Neural cell (in vitro differentiated cells): ENCODE measurements at regions not wholly inside any gene's neighbourhood (a gene's known extent, or its start where the extent isn't known, plus 50 kb on each side); places are given as distances from the start of the nearest gene placed in this dataset.

Experiments used
- H2AFZ ChIP-seq: fragments of 200-600, 300-800 bp; sonication (generic), shearing (Covaris generic); 2 replicates; pipeline ENCODE4 v1.6.0; 2014; ENCODE audit warnings: low read depth, mild to moderate bottlenecking, antibody characterized with exemption, low read length, moderate library complexity
- H3F3A ChIP-seq: fragments of 200-600 bp; shearing (Covaris generic); 2 replicates; pipeline ENCODE4 v1.6.1; 2016; ENCODE audit warnings: mild to moderate bottlenecking, moderate library complexity, mixed read lengths, antibody characterized with exemption, low read length; ENCODE audit not compliant: insufficient read depth, poor library complexity, severe bottlenecking
- H3K27ac ChIP-seq: fragments of 200-600, 300-800 bp; sonication (generic), shearing (Covaris generic); 2 replicates; pipeline ENCODE4 v1.5.1; 2014; ENCODE audit warnings: mild to moderate bottlenecking, low read length, moderate library complexity
- H3K27me3 ChIP-seq: fragments of 300-800, 200-600 bp; sonication (generic), shearing (Covaris generic); 2 replicates; pipeline ENCODE4 v1.6.0; 2014; ENCODE audit warnings: mild to moderate bottlenecking, low read depth, low read length, moderate library complexity; ENCODE audit not compliant: insufficient read depth
- H3K36me3 ChIP-seq: fragments of 300-800, 200-600 bp; sonication (generic), shearing (Covaris generic); 2 replicates; pipeline ENCODE4 v1.5.1; 2014; ENCODE audit warnings: mild to moderate bottlenecking, antibody characterized with exemption, low read length, moderate library complexity; ENCODE audit not compliant: insufficient read depth
- H3K4me2 ChIP-seq: fragments of 300-800, 200-600 bp; sonication (generic), shearing (Covaris generic); 2 replicates; pipeline ENCODE4 v1.6.0; 2014; ENCODE audit warnings: mild to moderate bottlenecking, low read length
- H3K4me3 ChIP-seq: fragments of 300-800, 200-600 bp; sonication (generic), shearing (Covaris generic); 2 replicates; pipeline ENCODE4 v1.5.1; 2014; ENCODE audit warnings: mild to moderate bottlenecking, low read length, moderate library complexity
- H3K79me2 ChIP-seq: fragments of 200-600 bp; shearing (Covaris generic); replicated peaks from 2 replicates; pipeline ENCODE4 v1.6.0; 2014; ENCODE audit warnings: mild to moderate bottlenecking, low read length, moderate library complexity; ENCODE audit not compliant: insufficient read depth
- H3K9ac ChIP-seq: fragments of 300-800, 200-600 bp; sonication (generic), shearing (Covaris generic); 2 replicates; pipeline ENCODE4 v1.6.1; 2016; ENCODE audit warnings: mild to moderate bottlenecking, low read length, mixed read lengths
- H3K9me2 ChIP-seq: fragments of 200-600 bp; shearing (Covaris generic); 2 replicates; pipeline ENCODE4 v1.6.1; 2016; ENCODE audit warnings: mild to moderate bottlenecking, low read length, mixed read lengths; ENCODE audit not compliant: insufficient read depth
- H3K9me3 ChIP-seq: fragments of 200-600, 300-800 bp; sonication (generic), shearing (Covaris generic); 2 replicates; pipeline ENCODE4 v1.6.1; 2016; ENCODE audit warnings: mild to moderate bottlenecking, mixed run types, low read length, moderate library complexity, mixed read lengths
- H4K20me1 ChIP-seq: fragments of 200-600 bp; shearing (Covaris generic); 2 replicates; pipeline ENCODE4 v1.6.1; 2016; ENCODE audit warnings: mild to moderate bottlenecking, mixed run types; ENCODE audit not compliant: insufficient read depth
- CTCF ChIP-seq: fragments of 450-650 bp; IDR thresholded peaks from 2 replicates; pipeline ENCODE4 v1.5.1; 2014; ENCODE audit warnings: antibody characterized with exemption, mild to moderate bottlenecking, moderate library complexity; ENCODE audit not compliant: poor library complexity, severe bottlenecking
- EP300 ChIP-seq: fragments of 450-650 bp; conservative IDR thresholded peaks from 2 replicates; pipeline ENCODE4 v1.6.1; 2014; ENCODE audit warnings: antibody characterized with exemption, mild to moderate bottlenecking, moderate library complexity; ENCODE audit not compliant: poor library complexity, severe bottlenecking
- EZH2 ChIP-seq: fragments of 200-600, 300-800 bp; shearing (Covaris generic), sonication (generic); IDR thresholded peaks from 2 replicates; pipeline ENCODE4 v1.6.1; 2014; ENCODE audit warnings: antibody characterized with exemption, low read length, borderline replicate concordance, mild to moderate bottlenecking; ENCODE audit not compliant: insufficient read depth, poor library complexity, severe bottlenecking
- MXI1 ChIP-seq: fragments of 450-650 bp; conservative IDR thresholded peaks from 2 replicates; pipeline ENCODE4 v1.6.1; 2014; ENCODE audit warnings: antibody characterized with exemption, mild to moderate bottlenecking; ENCODE audit not compliant: poor library complexity, severe bottlenecking
- POLR2AphosphoS5 ChIP-seq: IDR thresholded peaks from 2 replicates; pipeline ENCODE4 v1.6.1; 2012
- RAD21 ChIP-seq: fragments of 450-650 bp; conservative IDR thresholded peaks from 2 replicates; pipeline ENCODE4 v1.6.1; 2014; ENCODE audit warnings: antibody characterized with exemption, mild to moderate bottlenecking, moderate library complexity
- REST ChIP-seq: IDR thresholded peaks from 2 replicates; pipeline ENCODE4 v1.6.1; 2012; ENCODE audit warnings: borderline replicate concordance
- SMC3 ChIP-seq: fragments of 450-650 bp; conservative IDR thresholded peaks from 2 replicates; pipeline ENCODE4 v1.6.1; 2014; ENCODE audit warnings: antibody characterized with exemption, mild to moderate bottlenecking, moderate library complexity; ENCODE audit not compliant: poor library complexity
- TAF1 ChIP-seq: IDR thresholded peaks from 2 replicates; pipeline ENCODE4 v1.6.1; 2012; ENCODE audit warnings: low read depth

- H3K9me3 ChIP-seq: no peaks in the 10 kb centered on the region
- H3K27ac ChIP-seq: peak overlapping the region; percentile 38
- H3K4me2 ChIP-seq: no peak overlapping the region
- no peaks in the 10 kb centered on the region for H3F3A ChIP-seq
- no peak for TF ChIP-seq TAF1
- H4K20me1 ChIP-seq: no peaks in the 10 kb centered on the region
- H3K9ac ChIP-seq: no peak overlapping the region
- H3K9me2 ChIP-seq: no peaks in the 10 kb centered on the region
- H3K79me2 ChIP-seq: no peaks in the 10 kb centered on the region
- no peaks in the 10 kb centered on the region for H3K27me3 ChIP-seq
- no peak overlapping the region for H2AFZ ChIP-seq
- no peaks in the 10 kb centered on the region for H3K36me3 ChIP-seq
- no peak overlapping the region for H3K4me3 ChIP-seq
Measured at GRCh38 chr2:9721344-9721743, 90.5 kb upstream of the YWHAQ start.

- H3K9me2 ChIP-seq: no peaks in the 10 kb centered on the region
- no peaks in the 10 kb centered on the region for H3F3A ChIP-seq
- no peak for TF ChIP-seq EP300
- no peak for TF ChIP-seq RAD21
- TF ChIP-seq SMC3: no peak
- no peak for TF ChIP-seq MXI1
- no peak for TF ChIP-seq CTCF
- TF ChIP-seq REST: no peak
- TF ChIP-seq TAF1: no peak
- no peak for TF ChIP-seq POLR2AphosphoS5
- TF ChIP-seq EZH2: no peak
- H3K27me3 ChIP-seq: no peaks in the 10 kb centered on the region
- no peaks in the 10 kb centered on the region for H4K20me1 ChIP-seq
- H3K36me3 ChIP-seq: no peaks in the 10 kb centered on the region
- no peak overlapping the region for H3K9ac ChIP-seq
- no peaks in the 10 kb centered on the region for H3K9me3 ChIP-seq
- H3K4me2 ChIP-seq: no peak overlapping the region
- H3K4me3 ChIP-seq: no peak overlapping the region
- no peak overlapping the region for H2AFZ ChIP-seq
- H3K79me2 ChIP-seq: no peaks in the 10 kb centered on the region
- H3K27ac ChIP-seq: no peak overlapping the region
Measured at GRCh38 chr2:9722451-9722850, 91.7 kb upstream of the YWHAQ start.

- no peaks in the 10 kb centered on the region for H4K20me1 ChIP-seq
- no peaks in the 10 kb centered on the region for H3K27me3 ChIP-seq
- no peaks in the 10 kb centered on the region for H3K9me2 ChIP-seq
- H2AFZ ChIP-seq: no peak overlapping the region
- no peak overlapping the region for H3K27ac ChIP-seq
- H3K9ac ChIP-seq: no peak overlapping the region
- H3F3A ChIP-seq: no peaks in the 10 kb centered on the region
- no peaks in the 10 kb centered on the region for H3K36me3 ChIP-seq
- no peaks in the 10 kb centered on the region for H3K79me2 ChIP-seq
- TF ChIP-seq EZH2: no peak
- H3K4me3 ChIP-seq: no peak overlapping the region
- H3K4me2 ChIP-seq: no peak overlapping the region
- H3K9me3 ChIP-seq: no peaks in the 10 kb centered on the region
Measured at GRCh38 chr2:9724565-9724964, 93.8 kb upstream of the YWHAQ start.
